Neural progenitor cell (in vitro differentiated cells): ENCODE measurements at regions not wholly inside any gene's neighbourhood (a gene's known extent, or its start where the extent isn't known, plus 50 kb on each side); places are given as distances from the start of the nearest gene placed in this dataset.

Source experiments
- DNase-seq: peaks from one replicate; pipeline ENCODE4 v3.0.0-alpha.2; 2016; ENCODE audit warnings: low spot score
- H2AFZ ChIP-seq: fragments of 200-600 bp; sonication (generic); replicated peaks from 2 replicates; pipeline ENCODE4 v1.6.1; 2016; ENCODE audit warnings: antibody characterized with exemption
- H3F3A ChIP-seq: fragments of 200-600 bp; sonication (generic); 2 replicates; pipeline ENCODE4 v1.6.1; 2016; ENCODE audit warnings: antibody characterized with exemption, low read depth
- H3K27ac ChIP-seq: fragments of 200-600 bp; sonication (generic); 2 replicates; pipeline ENCODE4 v1.5.1; 2016; ENCODE audit warnings: mild to moderate bottlenecking
- H3K27me3 ChIP-seq: fragments of 200-600 bp; sonication (generic); 2 replicates; pipeline ENCODE4 v1.6.1; 2016; ENCODE audit warnings: mild to moderate bottlenecking, moderate library complexity
- H3K36me3 ChIP-seq: fragments of 200-600 bp; sonication (generic); 2 replicates; pipeline ENCODE4 v1.5.1; 2016
- H3K4me1 ChIP-seq: fragments of 200-600 bp; sonication (generic); 2 replicates; pipeline ENCODE4 v1.6.1; 2016; ENCODE audit warnings: mixed run types
- H3K4me2 ChIP-seq: fragments of 200-600 bp; sonication (generic); 2 replicates; pipeline ENCODE4 v1.6.1; 2016
- H3K4me3 ChIP-seq: fragments of 200-600 bp; sonication (generic); 2 replicates; pipeline ENCODE4 v1.5.1; 2016
- H3K79me2 ChIP-seq: fragments of 200-600 bp; sonication (generic); 2 replicates; pipeline ENCODE4 v1.6.1; 2016; ENCODE audit warnings: low read depth
- H3K9ac ChIP-seq: fragments of 200-600 bp; sonication (generic); 2 replicates; pipeline ENCODE4 v1.6.1; 2016
- H3K9me3 ChIP-seq: fragments of 200-600 bp; sonication (generic); 2 replicates; pipeline ENCODE4 v1.5.1; 2016; ENCODE audit warnings: low read depth
- H4K20me1 ChIP-seq: fragments of 200-600 bp; sonication (generic); 2 replicates; pipeline ENCODE4 v1.6.1; 2016; ENCODE audit warnings: low read depth
- H3K27ac Mint-ChIP-seq: 3 replicates; pipeline ENCODE4 v1.8.0; 2021; ENCODE audit warnings: mixed read lengths
- H3K27me3 Mint-ChIP-seq: 2 replicates; pipeline ENCODE4 v1.8.0; 2022; ENCODE audit warnings: low read depth, mild to moderate bottlenecking, inconsistent platforms, moderate library complexity, mixed read lengths; ENCODE audit not compliant: insufficient read depth
- H3K36me3 Mint-ChIP-seq: 3 replicates; pipeline ENCODE4 v1.8.0; 2021; ENCODE audit warnings: mixed read lengths
- H3K4me1 Mint-ChIP-seq: 3 replicates; pipeline ENCODE4 v1.8.0; 2021; ENCODE audit warnings: mixed read lengths
- H3K4me3 Mint-ChIP-seq: 3 replicates; pipeline ENCODE4 v1.8.0; 2021; ENCODE audit warnings: mild to moderate bottlenecking, moderate library complexity, mixed read lengths
- H3K9me3 Mint-ChIP-seq: 3 replicates; pipeline ENCODE4 v1.8.0; 2020; ENCODE audit warnings: mixed read lengths
- CTCF ChIP-seq: fragments of 200-600 bp; sonication (generic); IDR thresholded peaks from 2 replicates; pipeline ENCODE4 v1.5.1; 2017; ENCODE audit warnings: antibody characterized with exemption, mild to moderate bottlenecking
- EZH2 ChIP-seq: fragments of 200-600 bp; sonication (generic); IDR thresholded peaks from 2 replicates; pipeline ENCODE4 v1.6.1; 2017; ENCODE audit warnings: antibody characterized with exemption, mild to moderate bottlenecking, moderate library complexity
- EZH2phosphoT487 ChIP-seq: fragments of 200-600 bp; sonication (generic); IDR thresholded peaks from 2 replicates; pipeline ENCODE4 v1.6.1; 2017; ENCODE audit warnings: antibody characterized with exemption

- Mint-ChIP-seq H3K36me3 (no peaks in the 10 kb centered on the region), H3K27ac (no peak overlapping the region), H3K4me1 (no peaks in the 10 kb centered on the region), H3K9me3 (peaks cover 5% of the 10 kb centered on the region), H3K4me3 (no peak overlapping the region), H3K27me3 (no peaks in the 10 kb centered on the region)
- H2AFZ ChIP-seq, result no peak overlapping the region
- no peaks in the 10 kb centered on the region for H3K27me3 ChIP-seq
- H3F3A ChIP-seq, result no peaks in the 10 kb centered on the region
- no peaks in the 10 kb centered on the region for H4K20me1 ChIP-seq
- H3K27ac ChIP-seq, result no peak overlapping the region
- no peak overlapping the region for H3K4me2 ChIP-seq
- no peaks in the 10 kb centered on the region for H3K79me2 ChIP-seq
- no peaks in the 10 kb centered on the region for H3K9me3 ChIP-seq
- no peaks in the 10 kb centered on the region for H3K4me1 ChIP-seq
- H3K9ac ChIP-seq, result no peak overlapping the region
- TF ChIP-seq EZH2 (no peak), EZH2phosphoT487 (no peak), CTCF (no peak)
- H3K4me3 ChIP-seq, result no peak overlapping the region
- no peaks in the 10 kb centered on the region for H3K36me3 ChIP-seq
- no peak for DNase-seq
Measured at GRCh38 chr13:22095794-22096193, 424.9 kb downstream of the FGF9 start.

GRCh38 chr13:22099585-22099984 lies 428.7 kb downstream of the FGF9 start:
- H3K4me1 ChIP-seq, result no peaks in the 10 kb centered on the region
- Mint-ChIP-seq H3K27me3 (no peaks in the 10 kb centered on the region), H3K4me3 (no peak overlapping the region), H3K4me1 (no peaks in the 10 kb centered on the region), H3K9me3 (peaks cover 5% of the 10 kb centered on the region), H3K36me3 (no peaks in the 10 kb centered on the region), H3K27ac (no peak overlapping the region)
- H3K79me2 ChIP-seq, result no peaks in the 10 kb centered on the region
- no peak overlapping the region for H3K4me2 ChIP-seq
- H4K20me1 ChIP-seq, result no peaks in the 10 kb centered on the region
- H3K27ac ChIP-seq, result no peak overlapping the region
- H2AFZ ChIP-seq, result no peak overlapping the region
- no peaks in the 10 kb centered on the region for H3F3A ChIP-seq
- no peaks in the 10 kb centered on the region for H3K27me3 ChIP-seq
- H3K36me3 ChIP-seq, result no peaks in the 10 kb centered on the region
- no peak for TF ChIP-seq CTCF
- TF ChIP-seq EZH2, result no peak
- no peak for TF ChIP-seq EZH2phosphoT487
- DNase-seq, result no peak
- no peak overlapping the region for H3K4me3 ChIP-seq
- H3K9me3 ChIP-seq, result no peaks in the 10 kb centered on the region
- H3K9ac ChIP-seq, result no peak overlapping the region

GRCh38 chr13:22102271-22102670 lies 431.4 kb downstream of the FGF9 start:
- no peaks in the 10 kb centered on the region for H4K20me1 ChIP-seq
- no peak overlapping the region for H3K27ac ChIP-seq
- no peaks in the 10 kb centered on the region for H3K36me3 ChIP-seq
- no peak overlapping the region for H3K4me3 ChIP-seq
- peaks cover 3% of the 10 kb centered on the region for H3K27me3 Mint-ChIP-seq
- no peaks in the 10 kb centered on the region for H3K9me3 ChIP-seq
- TF ChIP-seq CTCF (no peak), EZH2phosphoT487 (no peak), EZH2 (no peak)
- no peak for DNase-seq
- H3K4me2 ChIP-seq, result no peak overlapping the region
- H3K36me3 Mint-ChIP-seq, result no peaks in the 10 kb centered on the region
- H3F3A ChIP-seq, result no peaks in the 10 kb centered on the region
- H3K4me1 ChIP-seq, result no peaks in the 10 kb centered on the region
- no peaks in the 10 kb centered on the region for H3K27me3 ChIP-seq
- H3K9me3 Mint-ChIP-seq, result peaks cover 5% of the 10 kb centered on the region
- H3K4me1 Mint-ChIP-seq, result peaks cover 3% of the 10 kb centered on the region
- H2AFZ ChIP-seq, result no peak overlapping the region
- H3K27ac Mint-ChIP-seq, result no peak overlapping the region
- H3K79me2 ChIP-seq, result no peaks in the 10 kb centered on the region
- no peak overlapping the region for H3K4me3 Mint-ChIP-seq
- H3K9ac ChIP-seq, result no peak overlapping the region
